H1 (cell line): ENCODE measurements at regions not wholly inside any gene's neighbourhood (a gene's known extent, or its start where the extent isn't known, plus 50 kb on each side); places are given as distances from the start of the nearest gene placed in this dataset.

ENCODE experiments used
- CTCF ChIA-PET: fragments of 300-600 bp; sonication (Branson Sonifier 250); formaldehyde crosslinking; loops from one replicate; lab custom pipeline; 2021; ENCODE audit not compliant: partially characterized antibody; lab: Charles Lee
- POLR2A ChIA-PET: fragments of 300-600 bp; sonication (Branson Sonifier 250); formaldehyde crosslinking; loops from one replicate; lab custom pipeline; 2021; ENCODE audit warnings: inconsistent platforms; ENCODE audit not compliant: partially characterized antibody; lab: Charles Lee
- DNase-seq, 2 experiments: peaks; one replicate each; pipeline versions ENCODE4 v3.0.0 to v3.0.0-alpha.2; 2010 to 2022; ENCODE audit warnings: low spot score in 2 of 2, low read depth in 1 of 2, mixed read lengths in 1 of 2
- FAIRE-seq: peaks from 2 replicates; lab custom pipeline; 2011; peaks lifted over from hg19 to GRCh38; lab: Jason Lieb, UNC
- H2AFZ ChIP-seq: 2 replicates; pipeline ENCODE4 v1.8.1; 2012; ENCODE audit warnings: low read length, inconsistent platforms
- H2AK5ac ChIP-seq: 2 replicates; pipeline ENCODE4 v1.6.1; 2013; ENCODE audit warnings: low read depth, low read length
- H2BK120ac ChIP-seq: replicated peaks from 2 replicates; pipeline ENCODE3; 2013; ENCODE audit warnings: low read depth, low read length, inconsistent platforms
- H2BK12ac ChIP-seq: 2 replicates; pipeline ENCODE4 v1.6.1; 2013; ENCODE audit warnings: low read depth, low read length
- H2BK15ac ChIP-seq: 2 replicates; pipeline ENCODE4 v1.6.1; 2013; ENCODE audit warnings: low read length
- H2BK20ac ChIP-seq: 2 replicates; pipeline ENCODE4 v1.6.1; 2013; ENCODE audit warnings: low read length
- H2BK5ac ChIP-seq: 2 replicates; pipeline ENCODE4 v1.6.1; 2013; ENCODE audit warnings: low read depth, low read length
- H3K14ac ChIP-seq: 2 replicates; pipeline ENCODE4 v1.6.1; 2013; ENCODE audit warnings: inconsistent platforms; ENCODE audit not compliant: insufficient read length
- H3K18ac ChIP-seq: 2 replicates; pipeline ENCODE4 v1.6.1; 2013; ENCODE audit warnings: low read length; ENCODE audit errors: extremely low read depth
- H3K23ac ChIP-seq: 2 replicates; pipeline ENCODE4 v1.6.1; 2013; ENCODE audit warnings: inconsistent platforms; ENCODE audit not compliant: insufficient read length
- H3K23me2 ChIP-seq: 2 replicates; pipeline ENCODE4 v1.6.1; 2013; ENCODE audit warnings: low read depth, low read length
- H3K27ac ChIP-seq: 2 replicates; pipeline ENCODE4 v1.6.1; 2011; ENCODE audit warnings: low read depth, low read length, inconsistent platforms
- H3K27me3 ChIP-seq, 4 experiments: replicated peaks in 1 of 4; 1 replicate in 1 of 4; 2 replicates in 3 of 4; pipeline versions ENCODE4 v1.6.1 to v1.8.1; 2011 to 2013; ENCODE audit warnings: low read length in 3 of 4, mild to moderate bottlenecking in 3 of 4, inconsistent platforms in 2 of 4, mixed read lengths in 2 of 4, moderate library complexity in 1 of 4; ENCODE audit not compliant: control insufficient read depth in 3 of 4, insufficient read depth in 3 of 4; ENCODE audit errors: extremely low read depth in 1 of 4
- H3K36me3 ChIP-seq, 4 experiments: 2 replicates each; pipeline versions ENCODE4 v1.6.1 to v1.8.1; 2011 to 2013; ENCODE audit warnings: mild to moderate bottlenecking in 4 of 4, low read length in 3 of 4, moderate library complexity in 2 of 4, control low read depth in 1 of 4, inconsistent platforms in 1 of 4; ENCODE audit not compliant: insufficient read depth in 4 of 4, control insufficient read depth in 2 of 4
- H3K4ac ChIP-seq: replicated peaks from 2 replicates; pipeline ENCODE3; 2013; ENCODE audit warnings: low read length, low read depth, mixed read lengths, inconsistent platforms; ENCODE audit not compliant: insufficient read length
- H3K4me1 ChIP-seq, 4 experiments: replicated peaks in 1 of 4; 1 replicate in 1 of 4; 2 replicates in 3 of 4; pipeline versions ENCODE4 v1.6.1 to v1.8.1; 2011 to 2013; ENCODE audit warnings: low read length in 3 of 4, inconsistent platforms in 2 of 4, mixed read lengths in 1 of 4; ENCODE audit not compliant: insufficient read depth in 4 of 4, control insufficient read depth in 3 of 4
- H3K4me2 ChIP-seq, 2 experiments: 2 replicates each; pipeline versions ENCODE4 v1.6.1 to v1.8.1; 2011 to 2013; ENCODE audit warnings: low read depth in 2 of 2, low read length in 2 of 2, control low read depth in 1 of 2, inconsistent platforms in 1 of 2, mild to moderate bottlenecking in 1 of 2; ENCODE audit not compliant: insufficient read depth in 1 of 2
- H3K4me3 ChIP-seq, 4 experiments: fragments of 200-600, 300-600 bp in 1 of 4; sonication (generic), shearing (Covaris generic), sonication (Bioruptor Twin) in 1 of 4; 2 replicates each; pipeline versions ENCODE4 v1.5.1 to v1.8.1; 2011 to 2016; ENCODE audit warnings: low read length in 4 of 4, low read depth in 3 of 4, control low read depth in 2 of 4, inconsistent platforms in 2 of 4, mild to moderate bottlenecking in 2 of 4, mixed read lengths in 1 of 4, moderate library complexity in 1 of 4; ENCODE audit not compliant: insufficient read depth in 2 of 4; ENCODE audit errors: extremely low read depth in 1 of 4
- H3K56ac ChIP-seq: replicated peaks from 2 replicates; pipeline ENCODE3; 2013; ENCODE audit warnings: low read depth, mild to moderate bottlenecking, mixed read lengths, low read length, inconsistent platforms; ENCODE audit not compliant: insufficient read length
- H3K79me1 ChIP-seq: 2 replicates; pipeline ENCODE4 v1.6.1; 2013; ENCODE audit warnings: low read depth, low read length, control low read depth
- H3K79me2 ChIP-seq, 2 experiments: 2 replicates each; pipeline versions ENCODE4 v1.6.1 to v1.8.1; 2012 to 2013; ENCODE audit warnings: low read length in 2 of 2, mild to moderate bottlenecking in 2 of 2, inconsistent platforms in 1 of 2; ENCODE audit not compliant: insufficient read depth in 2 of 2, control insufficient read depth in 1 of 2
- H3K9ac ChIP-seq, 4 experiments: replicated peaks in 1 of 4; 1 replicate in 1 of 4; 2 replicates in 3 of 4; pipeline versions ENCODE4 v1.6.1 to v1.8.1; 2011 to 2013; ENCODE audit warnings: low read depth in 3 of 4, low read length in 3 of 4, control low read depth in 2 of 4, mild to moderate bottlenecking in 2 of 4, moderate library complexity in 2 of 4, inconsistent platforms in 1 of 4; ENCODE audit errors: extremely low read depth in 1 of 4
- H3K9me3 ChIP-seq, 2 experiments: 2 replicates each; pipeline versions ENCODE4 v1.6.1 to v1.8.1; 2012 to 2013; ENCODE audit warnings: mild to moderate bottlenecking in 2 of 2, moderate library complexity in 2 of 2, control low read depth in 1 of 2, inconsistent platforms in 1 of 2, low read depth in 1 of 2, low read length in 1 of 2, mixed read lengths in 1 of 2; ENCODE audit not compliant: insufficient read depth in 2 of 2
- H4K20me1 ChIP-seq, 2 experiments: replicated peaks in 1 of 2; 2 replicates each; pipeline versions ENCODE3 to v1.8.1; 2011 to 2013; ENCODE audit warnings: inconsistent platforms in 2 of 2, low read length in 2 of 2, mild to moderate bottlenecking in 1 of 2; ENCODE audit not compliant: insufficient read depth in 2 of 2, control insufficient read depth in 1 of 2
- H4K5ac ChIP-seq: 2 replicates; pipeline ENCODE4 v1.6.1; 2013; ENCODE audit warnings: low read length, low read depth, mixed read lengths, inconsistent platforms; ENCODE audit not compliant: insufficient read length
- H4K8ac ChIP-seq: 2 replicates; pipeline ENCODE4 v1.8.0; 2013; ENCODE audit warnings: mild to moderate bottlenecking, moderate library complexity, low read length, inconsistent platforms; ENCODE audit not compliant: insufficient read depth; ENCODE audit errors: extremely low read depth
- H4K91ac ChIP-seq: replicated peaks from 2 replicates; pipeline ENCODE3; 2013; ENCODE audit warnings: low read length, mixed read lengths, inconsistent platforms; ENCODE audit not compliant: insufficient read length
- GTF2F1 ChIP-seq: IDR thresholded peaks from 2 replicates; pipeline ENCODE4 v1.6.1; 2012; ENCODE audit warnings: low read depth, low read length, improper control_type of control experiment, borderline replicate concordance
- JUND ChIP-seq: IDR thresholded peaks from 2 replicates; pipeline ENCODE4 v1.6.1; 2011; ENCODE audit warnings: mild to moderate bottlenecking, improper control_type of control experiment, low read length
- KDM5A ChIP-seq: fragments of 200-600 bp; IDR thresholded peaks from 2 replicates; pipeline ENCODE4 v1.7.1; 2012; ENCODE audit warnings: mild to moderate bottlenecking, low read length, inconsistent platforms, mixed read lengths
- POLR2AphosphoS5 ChIP-seq: IDR thresholded peaks from 2 replicates; pipeline ENCODE4 v1.6.1; 2011; ENCODE audit warnings: low read depth, low read length
- RAD21 ChIP-seq, 2 experiments: IDR thresholded peaks in 1 of 2; conservative IDR thresholded peaks in 1 of 2; 2 replicates each; pipeline ENCODE4 v1.6.1; 2011; ENCODE audit warnings: low read depth in 2 of 2, low read length in 2 of 2, improper control_type of control experiment in 1 of 2, inconsistent platforms in 1 of 2, mild to moderate bottlenecking in 1 of 2, moderate library complexity in 1 of 2
- SIRT6 ChIP-seq: IDR thresholded peaks from one replicate; pipeline ENCODE4 v1.7.1; 2012; ENCODE audit warnings: low read length, inconsistent platforms
- SP1 ChIP-seq: IDR thresholded peaks from 2 replicates; pipeline ENCODE4 v1.6.1; 2011; ENCODE audit warnings: low read depth, low read length
- SP2 ChIP-seq: IDR thresholded peaks from 2 replicates; pipeline ENCODE4 v1.6.1; 2012; ENCODE audit warnings: mild to moderate bottlenecking, low read length, inconsistent platforms
- ZNF274 ChIP-seq: IDR thresholded peaks from 2 replicates; pipeline ENCODE4 v1.7.0; 2012; ENCODE audit warnings: low read length, borderline replicate concordance; ENCODE audit errors: extremely low read depth
- WGBS, 2 experiments: shearing (Covaris generic) in 1 of 2; methylation state at CpG; one replicate each; pipeline versions ENCODE4 v1.1.6 to v1.1.7; 2013 to 2015; ENCODE audit warnings: low lambda C conversion rate in 2 of 2, mixed read lengths in 2 of 2, inconsistent platforms in 1 of 2, low coverage in 1 of 2, missing lambda C conversion rate in 1 of 2; ENCODE audit not compliant: insufficient replicate concordance in 2 of 2, insufficient coverage in 1 of 2, insufficient read length in 1 of 2; ENCODE audit errors: extremely low coverage in 1 of 2, missing lambda C conversion rate in 1 of 2; 5-methylcytosine and 5-hydroxymethylcytosine counted together
- TF ChIP-seq, protein P1 (sequence below), 3 experiments: IDR thresholded peaks; 1 replicate in 2 of 3; 2 replicates in 1 of 3; pipeline versions ENCODE4 v1.5.1 to v1.6.1; 2011; ENCODE audit warnings: low read length in 3 of 3, mild to moderate bottlenecking in 3 of 3, inconsistent platforms in 2 of 3, low read depth in 1 of 3, moderate library complexity in 1 of 3; ENCODE audit not compliant: insufficient read depth in 1 of 3; ENCODE audit errors: control extremely low read depth in 1 of 3

DNA sequence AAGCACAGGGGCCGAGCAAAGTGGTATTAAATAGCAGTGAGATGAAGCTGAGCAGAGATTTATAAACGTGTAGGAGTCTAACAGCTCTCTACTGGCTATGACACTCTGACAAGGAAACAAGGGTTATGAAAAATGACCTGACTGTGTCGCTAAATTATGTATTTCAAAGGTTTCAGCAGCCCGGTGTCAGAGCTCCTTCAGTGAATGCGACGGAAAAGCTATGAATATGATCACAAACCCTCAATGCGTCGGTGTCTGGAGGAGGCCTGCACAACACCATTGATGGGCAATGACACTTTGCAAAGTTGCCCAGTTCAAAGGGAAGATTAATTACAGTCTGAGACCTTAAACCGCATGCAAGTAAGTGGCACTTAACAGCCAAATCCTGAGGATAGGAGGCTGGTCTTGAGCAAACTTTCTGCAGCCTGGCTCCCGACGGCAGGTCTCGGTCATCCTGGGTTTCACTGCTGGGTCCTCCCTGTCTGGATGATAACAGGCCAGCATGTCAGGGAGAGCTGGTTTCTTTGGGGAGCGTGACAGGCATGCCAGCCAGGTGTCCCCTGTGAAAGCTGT is 615.1 kb upstream of the SALL3 start:
- Histone ChIP-seq H3K4me3 (no peak overlapping the region), H3K9ac (no peak overlapping the region), H4K20me1 (no peaks in the 10 kb centered on the region), H3K4me2 (no peak overlapping the region), H3K18ac (no peak overlapping the region), H3K79me2 (no peaks in the 10 kb centered on the region), H4K8ac (no peak overlapping the region; the same call in 1 of the 2 replicates), H3K36me3 (no peaks in the 10 kb centered on the region), H2AK5ac (no peak overlapping the region), H2BK5ac (no peak overlapping the region), H3K4ac (no peak overlapping the region), H3K14ac (no peak overlapping the region), H2BK120ac (no peak overlapping the region), H3K4me1 (peaks cover 0 to 6% (median 0%) of the 10 kb centered on the region in 4 experiments; a peak in 2 of 7 replicates), H3K79me1 (no peaks in the 10 kb centered on the region), H2BK15ac (no peak overlapping the region), H3K27me3 (no peaks in the 10 kb centered on the region), H3K27ac (no peak overlapping the region), H2BK20ac (no peak overlapping the region), H2AFZ (no peak overlapping the region), H2BK12ac (no peak overlapping the region), H4K91ac (no peak overlapping the region), H3K23me2 (no peaks in the 10 kb centered on the region), H4K5ac (no peak overlapping the region), H3K9me3 (0 out of 4 replicates have a peak, but pooled peaks cover 0 to 3% of the 10 kb centered on the region in 2 experiments), H3K56ac (no peak overlapping the region), H3K23ac (no peak overlapping the region)
- CTCF ChIA-PET: interaction anchor here (0.6 kb wide), 1 partner anchor 406 kb away, joined by 3 read pairs; no protein-coding TSS in a partner anchor
- FAIRE-seq (no peak), DNase-seq (no peak)
- 93% methylated on average over 13 of the region's 13 CpGs; no CpG with 5 or more reads in 1 of the 2 experiments for WGBS, 2 experiments
- POLR2A ChIA-PET: interaction anchor here (0.8 kb wide), 1 partner anchor 12 kb away, joined by 4 read pairs; no protein-coding TSS in a partner anchor
- TF ChIP-seq RAD21 (IDR thresholded peaks at IDR 0.05 in 1 of 2, conservative IDR thresholded peaks at IDR 0.05 in 1 of 2; ENCODE audit: low read depth in 2 of 2, low read length in 2 of 2) (no peak), SIRT6 (no peak), SP1 (no peak), GTF2F1 (no peak), KDM5A (no peak), SP2 (no peak), POLR2AphosphoS5 (no peak), JUND (no peak), ZNF274 (no peak)
- TF ChIP-seq, protein P1, sequence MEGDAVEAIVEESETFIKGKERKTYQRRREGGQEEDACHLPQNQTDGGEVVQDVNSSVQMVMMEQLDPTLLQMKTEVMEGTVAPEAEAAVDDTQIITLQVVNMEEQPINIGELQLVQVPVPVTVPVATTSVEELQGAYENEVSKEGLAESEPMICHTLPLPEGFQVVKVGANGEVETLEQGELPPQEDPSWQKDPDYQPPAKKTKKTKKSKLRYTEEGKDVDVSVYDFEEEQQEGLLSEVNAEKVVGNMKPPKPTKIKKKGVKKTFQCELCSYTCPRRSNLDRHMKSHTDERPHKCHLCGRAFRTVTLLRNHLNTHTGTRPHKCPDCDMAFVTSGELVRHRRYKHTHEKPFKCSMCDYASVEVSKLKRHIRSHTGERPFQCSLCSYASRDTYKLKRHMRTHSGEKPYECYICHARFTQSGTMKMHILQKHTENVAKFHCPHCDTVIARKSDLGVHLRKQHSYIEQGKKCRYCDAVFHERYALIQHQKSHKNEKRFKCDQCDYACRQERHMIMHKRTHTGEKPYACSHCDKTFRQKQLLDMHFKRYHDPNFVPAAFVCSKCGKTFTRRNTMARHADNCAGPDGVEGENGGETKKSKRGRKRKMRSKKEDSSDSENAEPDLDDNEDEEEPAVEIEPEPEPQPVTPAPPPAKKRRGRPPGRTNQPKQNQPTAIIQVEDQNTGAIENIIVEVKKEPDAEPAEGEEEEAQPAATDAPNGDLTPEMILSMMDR (IDR thresholded peaks at IDR 0.05; ENCODE audit: control extremely low read depth in 1 of 3, insufficient read depth in 1 of 3, low read depth in 1 of 3, low read length in 3 of 3): no peak
